HG03045 (cell line): ENCODE measurements at regions not wholly inside any gene's neighbourhood (a gene's known extent, or its start where the extent isn't known, plus 50 kb on each side); places are given as distances from the start of the nearest gene placed in this dataset.
"Not testable (repeated sequence)": the region's sequence is repeated elsewhere in the genome, so short reads cannot be mapped to it uniquely, and the experiment has no call there.

ENCODE experiments used
- ATAC-seq: cut with Tn5 transposase; IDR thresholded peaks from one replicate; pipeline ENCODE4 v1.9.1; 2021; ENCODE audit warnings: mild to moderate bottlenecking, moderate library complexity; ENCODE audit not compliant: unreplicated experiment

- no peak for ATAC-seq
Measured at GRCh38 chr4:141518222-141518621, 118.2 kb upstream of the IL15 start.

- ATAC-seq = no peak
Measured at GRCh38 chr4:141524116-141524515, 112.3 kb upstream of the IL15 start.

- ATAC-seq = no peak
Measured at GRCh38 chr4:141524841-141525240, 111.5 kb upstream of the IL15 start.

DNA sequence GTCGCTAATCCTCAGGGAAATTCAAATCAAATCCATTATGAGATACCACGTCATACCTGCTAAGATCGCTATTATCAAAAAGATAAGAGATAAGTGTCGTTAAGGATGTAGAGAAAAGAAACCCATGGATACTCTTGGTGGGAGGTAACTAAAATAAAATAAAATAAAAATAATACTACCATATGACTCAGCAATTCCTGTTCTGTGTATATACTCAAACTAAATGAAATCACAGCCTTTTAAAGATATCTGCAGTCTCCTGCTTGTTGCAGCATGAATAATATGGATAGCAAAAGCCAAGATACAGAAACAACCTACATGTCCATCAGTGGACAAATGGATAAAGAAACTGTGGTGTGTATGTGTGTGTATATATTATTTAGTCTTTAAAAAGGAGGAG is 105.8 kb upstream of the IL15 start:
- no peak for ATAC-seq

DNA sequence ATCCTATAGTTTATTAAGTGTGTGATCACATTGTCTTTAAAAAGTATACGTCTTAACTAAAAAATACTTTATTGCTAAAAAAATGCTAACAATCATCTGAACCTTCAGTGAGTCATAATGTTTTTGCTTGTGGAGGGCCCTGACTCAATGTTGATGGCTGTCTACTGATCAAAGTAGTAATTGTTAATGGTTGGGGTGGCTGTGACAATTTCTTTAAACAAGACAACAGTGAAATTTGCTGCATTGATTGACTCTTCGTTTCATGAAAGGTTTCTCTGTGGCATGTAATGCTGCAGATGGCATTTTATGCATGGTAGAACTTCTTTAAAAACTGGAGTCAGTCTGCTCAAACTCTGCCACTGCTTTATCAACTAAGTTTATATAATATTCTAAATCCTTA is 101.4 kb upstream of the IL15 start:
- no peak for ATAC-seq

- no peak for ATAC-seq
Measured at GRCh38 chr4:141538001-141538400, 98.4 kb upstream of the IL15 start.

DNA sequence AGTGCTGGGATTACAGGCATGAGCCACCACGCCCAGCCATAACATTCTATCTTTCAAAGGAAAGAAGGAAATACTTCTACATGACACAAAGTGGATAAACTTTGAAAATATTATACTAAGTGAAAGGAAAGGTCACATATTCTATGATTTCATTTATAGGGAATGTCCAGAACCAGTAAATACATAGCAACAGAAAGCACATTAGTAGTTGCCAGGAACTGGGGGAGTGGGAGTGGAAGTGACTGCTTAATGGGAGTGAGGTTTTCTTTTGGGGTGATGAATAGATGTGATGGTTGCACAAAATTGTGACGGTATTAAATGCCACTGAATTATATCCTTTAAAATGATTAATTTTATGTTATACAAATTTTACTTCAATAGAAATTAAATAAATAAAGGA is 95.7 kb upstream of the IL15 start:
- no peak for ATAC-seq

DNA sequence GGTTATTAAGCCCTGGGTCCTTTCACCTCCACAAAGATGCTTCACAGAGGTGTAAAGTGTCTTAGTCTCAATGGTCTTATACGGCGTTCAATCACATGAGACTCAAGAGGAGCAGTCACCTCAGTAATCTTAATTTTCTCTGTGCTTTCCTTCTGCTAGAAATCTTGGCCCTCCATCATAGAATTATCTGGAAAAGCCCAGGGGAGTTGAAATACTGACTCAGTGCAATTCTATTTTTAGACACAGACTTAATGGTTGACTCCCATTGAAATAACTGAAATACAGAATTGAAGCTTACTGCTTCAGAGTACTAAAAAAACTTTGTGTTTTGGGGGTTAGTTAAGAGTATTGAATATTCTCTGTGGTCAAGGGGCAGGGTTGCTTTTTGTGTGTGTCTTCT is 94.5 kb upstream of the IL15 start:
- no peak for ATAC-seq

- ATAC-seq = no peak
Measured at GRCh38 chr4:141543176-141543575, 93.2 kb upstream of the IL15 start.

DNA sequence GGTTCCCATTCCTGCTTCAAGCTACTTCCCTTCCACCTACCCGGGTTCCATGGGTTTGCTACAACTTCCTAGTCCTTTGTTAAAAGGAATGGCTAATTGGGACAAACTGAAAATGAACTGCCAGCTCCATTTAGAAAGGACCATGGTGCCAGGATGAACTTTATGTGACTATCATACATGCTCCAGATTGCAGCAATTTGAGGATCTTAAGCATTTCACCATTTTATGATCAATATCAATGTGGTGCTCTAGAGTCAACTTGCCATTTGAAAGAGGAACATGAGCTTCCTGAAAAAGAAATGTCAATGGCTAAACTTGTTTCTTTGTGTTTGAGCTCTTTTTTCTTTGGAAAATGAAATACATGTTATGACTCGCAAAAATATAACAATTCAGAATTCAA is 92.7 kb upstream of the IL15 start:
- ATAC-seq = no peak

DNA sequence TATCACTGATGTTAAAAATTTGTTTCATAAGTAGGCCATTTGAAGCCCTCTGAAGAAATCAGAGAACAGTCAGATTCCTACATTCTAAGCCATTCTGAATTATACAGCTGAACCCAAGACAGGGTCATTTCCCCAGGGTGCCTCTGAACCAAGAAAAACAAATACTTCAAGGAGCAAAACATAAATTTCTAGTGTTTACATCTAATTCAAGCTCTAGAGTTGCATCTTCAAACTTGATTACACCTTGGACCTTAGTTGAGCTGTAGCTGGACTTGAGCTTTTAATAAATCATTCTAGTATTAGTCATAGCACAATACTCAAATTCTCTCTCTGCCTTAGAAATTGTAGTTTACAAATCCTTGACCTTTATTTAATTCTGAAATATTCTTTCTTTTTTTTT is 87.6 kb upstream of the IL15 start:
- no peak for ATAC-seq

- peak; percentile 88 for ATAC-seq
Measured at GRCh38 chr4:141560056-141560455, 76.3 kb upstream of the IL15 start.

DNA sequence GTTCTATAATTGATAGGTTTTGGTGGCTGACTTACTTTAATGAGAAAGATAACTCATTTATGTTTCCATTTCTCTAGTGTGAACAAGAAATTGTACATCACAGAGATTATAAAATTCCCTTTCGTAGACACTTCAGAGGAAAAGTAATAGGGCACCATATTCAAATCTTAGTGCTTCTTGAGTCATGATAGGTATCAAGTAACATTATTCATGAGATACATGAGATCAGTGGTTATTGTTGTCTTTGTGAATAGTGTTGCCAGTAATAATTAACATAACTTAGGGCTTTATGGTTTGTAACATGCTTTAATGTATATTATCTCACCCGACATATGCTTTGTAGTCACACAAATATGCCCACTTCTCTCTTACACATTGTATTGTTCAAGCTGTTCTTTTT is 73.7 kb upstream of the IL15 start:
- no peak for ATAC-seq

DNA sequence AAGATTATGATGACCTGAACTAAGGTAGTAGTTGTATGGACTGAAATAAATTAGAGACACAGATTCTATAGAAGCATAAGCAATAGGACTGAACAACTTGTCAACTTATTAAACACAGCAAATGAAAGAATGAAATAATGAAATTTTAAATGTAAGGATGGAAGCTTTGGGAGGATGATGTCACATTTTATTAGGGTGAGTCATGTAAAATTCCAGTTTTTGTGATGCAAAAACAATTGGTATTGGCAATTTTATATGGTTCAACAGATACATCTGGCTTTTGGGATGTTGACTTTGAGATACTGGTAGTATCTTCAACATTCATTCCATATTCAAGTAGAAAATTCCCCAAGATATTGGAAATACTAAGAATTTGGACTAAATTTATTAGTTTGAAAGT is 72.7 kb upstream of the IL15 start:
- ATAC-seq = no peak

DNA sequence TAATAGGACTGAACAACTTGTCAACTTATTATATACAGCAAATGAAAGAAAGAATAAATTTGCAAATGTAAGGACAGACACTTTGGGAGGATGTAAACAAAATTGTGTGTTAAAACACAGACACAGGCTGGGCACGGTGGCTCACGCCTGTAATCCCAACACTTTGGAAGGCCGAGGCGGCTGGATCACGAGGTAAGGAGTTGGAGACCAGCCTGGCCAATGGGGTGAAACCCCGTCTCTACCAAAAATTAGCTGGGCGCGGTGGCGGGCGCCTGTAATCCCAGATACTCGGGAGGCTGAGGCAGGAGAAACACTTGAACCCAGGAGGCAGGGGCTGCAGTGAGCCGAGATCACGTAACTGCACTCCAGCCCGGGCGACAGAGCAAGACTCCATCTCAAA is 71.4 kb upstream of the IL15 start:
- ATAC-seq = not testable (repeated sequence)

GRCh38 chr4:141565379-141566089 is 70.8 kb upstream of the IL15 start:
- no peak for ATAC-seq

DNA sequence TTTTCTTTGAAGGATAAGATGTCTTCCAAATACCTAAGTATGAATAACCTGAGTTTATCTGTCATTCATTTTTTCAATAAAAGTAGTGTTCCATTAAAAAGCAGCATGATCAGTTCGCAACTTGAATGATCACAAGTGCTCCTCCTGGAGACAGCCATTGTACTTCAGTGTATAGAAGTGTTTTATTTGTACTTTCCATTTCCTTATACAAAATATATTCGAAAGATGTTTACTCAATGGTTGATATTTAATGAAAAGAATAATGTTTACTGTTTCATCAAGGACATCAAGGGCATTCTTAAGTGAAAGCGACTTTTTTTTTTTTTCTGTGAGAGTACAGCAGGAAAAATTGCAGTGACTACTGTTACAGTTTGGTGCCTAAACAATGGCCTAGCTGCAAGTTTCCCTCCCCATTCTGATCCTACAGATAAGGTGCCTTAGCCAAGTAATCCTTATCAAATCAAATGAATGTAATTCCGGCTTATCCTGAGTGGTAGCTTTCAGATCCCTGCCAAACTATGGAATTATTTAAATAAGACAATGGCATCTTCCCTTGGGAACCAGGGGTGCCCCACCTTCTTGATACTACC is 69.0 kb upstream of the IL15 start:
- no peak for ATAC-seq

DNA sequence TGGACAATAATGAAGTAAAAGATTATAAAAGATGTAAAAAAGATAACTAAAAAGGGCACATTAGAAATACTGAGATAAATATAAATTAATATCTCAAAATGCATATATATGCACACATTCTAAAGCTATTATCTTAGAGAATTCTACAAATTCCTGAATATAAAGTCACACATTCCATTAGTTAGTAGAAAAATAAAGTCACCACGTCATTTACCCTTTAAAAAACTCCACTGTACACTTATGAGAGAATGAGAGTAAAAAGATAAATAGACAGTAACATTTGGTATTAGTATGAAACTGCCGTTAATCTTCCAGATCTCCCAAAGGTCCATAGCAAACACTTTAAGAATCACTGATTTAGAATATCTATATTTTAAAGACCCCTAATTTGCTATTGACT is 67.2 kb upstream of the IL15 start:
- ATAC-seq = no peak

- no peak for ATAC-seq
Measured at GRCh38 chr4:141570290-141570689, 66.1 kb upstream of the IL15 start.

- no peak for ATAC-seq
Measured at GRCh38 chr4:141571362-141571761, 65.0 kb upstream of the IL15 start.

DNA sequence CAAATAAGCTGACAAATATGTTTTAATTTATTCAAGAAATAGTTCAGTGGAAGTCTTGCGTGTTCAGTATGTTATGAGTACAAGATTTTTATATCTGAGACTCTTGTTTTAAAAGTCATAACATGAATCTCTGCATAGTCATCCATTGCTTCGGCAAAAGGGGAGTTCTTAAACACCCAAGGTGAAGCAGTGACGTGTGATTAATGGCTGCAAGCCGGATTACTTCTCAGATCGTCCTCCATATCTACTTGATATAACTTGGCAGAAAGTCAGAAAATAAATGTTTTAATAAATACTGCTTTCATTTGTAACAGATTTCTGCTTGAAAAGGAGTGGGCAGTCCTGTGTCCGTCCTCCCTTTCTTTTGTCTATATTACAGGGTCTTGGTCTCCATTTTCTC is 64.6 kb upstream of the IL15 start:
- no peak for ATAC-seq

DNA sequence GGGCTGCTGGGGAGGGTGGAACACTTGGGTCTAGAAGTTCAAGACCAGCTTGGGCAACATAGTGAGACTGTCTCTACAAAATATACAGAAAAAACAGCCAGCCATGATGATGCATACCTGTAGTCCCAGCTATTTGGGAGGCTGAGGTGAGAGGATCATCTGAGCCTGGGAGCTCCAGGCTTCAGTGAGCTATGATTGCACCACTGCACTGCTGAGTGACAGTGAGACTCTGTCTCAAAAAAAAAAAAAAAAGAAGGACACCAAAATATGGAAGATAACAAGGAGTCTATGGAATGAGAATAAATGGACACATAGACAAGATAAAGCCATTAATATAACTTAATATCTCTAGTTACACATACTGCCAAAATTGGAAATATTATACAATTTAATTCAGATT is 62.7 kb upstream of the IL15 start:
- ATAC-seq = no peak

DNA sequence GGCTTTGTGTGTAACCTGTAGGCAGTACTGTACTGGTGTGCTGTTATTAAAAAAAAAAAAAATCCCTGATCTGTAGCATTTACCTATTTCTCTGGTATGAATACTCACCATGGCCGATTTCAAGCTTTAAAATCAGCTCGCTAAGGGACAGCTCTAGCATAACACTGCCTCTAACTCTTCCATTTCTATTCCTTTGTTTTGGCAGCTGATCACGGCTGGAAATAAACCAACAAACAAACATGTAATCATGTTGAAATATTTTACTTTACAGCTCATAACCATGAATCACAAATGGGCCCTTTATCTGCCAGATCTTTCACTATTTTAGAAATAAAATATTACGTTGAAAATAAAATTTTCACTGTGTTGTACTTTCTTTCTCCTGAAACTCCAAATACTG is 60.5 kb upstream of the IL15 start:
- ATAC-seq = no peak
